WI38 (cell line): ENCODE measurements at regions not wholly inside any gene's neighbourhood (a gene's known extent, or its start where the extent isn't known, plus 50 kb on each side); places are given as distances from the start of the nearest gene placed in this dataset.
"Not testable (repeated sequence)": the region's sequence is repeated elsewhere in the genome, so short reads cannot be mapped to it uniquely, and the experiment has no call there.

ENCODE experiments used
- H3K4me3 ChIP-seq: 2 replicates; pipeline ENCODE4 v1.5.1; 2011; ENCODE audit warnings: low read depth, mild to moderate bottlenecking, control low read depth, low read length
- TF ChIP-seq, protein P1 (sequence below): IDR thresholded peaks from 2 replicates; pipeline ENCODE4 v1.5.1; 2012; ENCODE audit warnings: low read depth, mild to moderate bottlenecking, control low read depth, low read length

DNA sequence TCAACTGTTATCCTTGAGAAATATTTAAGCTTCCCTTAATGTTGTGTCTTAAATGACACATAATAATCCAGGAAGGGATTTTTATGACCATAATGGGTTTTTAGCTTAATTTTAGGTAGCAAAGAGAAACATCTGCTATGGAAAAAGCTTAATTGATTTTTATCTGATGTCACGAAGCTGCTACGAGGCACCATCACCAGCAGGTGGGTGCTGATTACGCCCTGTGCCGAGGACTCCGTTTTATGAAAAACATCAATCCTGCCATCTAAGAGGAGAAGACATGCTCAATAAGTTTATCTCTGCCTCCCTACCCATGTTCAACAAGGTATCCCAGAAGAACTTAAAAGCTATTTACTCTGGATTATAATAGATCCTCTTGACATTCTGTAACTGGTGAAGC, 280.6 kb upstream of the ZFP42 start:
- TF ChIP-seq, protein P1, sequence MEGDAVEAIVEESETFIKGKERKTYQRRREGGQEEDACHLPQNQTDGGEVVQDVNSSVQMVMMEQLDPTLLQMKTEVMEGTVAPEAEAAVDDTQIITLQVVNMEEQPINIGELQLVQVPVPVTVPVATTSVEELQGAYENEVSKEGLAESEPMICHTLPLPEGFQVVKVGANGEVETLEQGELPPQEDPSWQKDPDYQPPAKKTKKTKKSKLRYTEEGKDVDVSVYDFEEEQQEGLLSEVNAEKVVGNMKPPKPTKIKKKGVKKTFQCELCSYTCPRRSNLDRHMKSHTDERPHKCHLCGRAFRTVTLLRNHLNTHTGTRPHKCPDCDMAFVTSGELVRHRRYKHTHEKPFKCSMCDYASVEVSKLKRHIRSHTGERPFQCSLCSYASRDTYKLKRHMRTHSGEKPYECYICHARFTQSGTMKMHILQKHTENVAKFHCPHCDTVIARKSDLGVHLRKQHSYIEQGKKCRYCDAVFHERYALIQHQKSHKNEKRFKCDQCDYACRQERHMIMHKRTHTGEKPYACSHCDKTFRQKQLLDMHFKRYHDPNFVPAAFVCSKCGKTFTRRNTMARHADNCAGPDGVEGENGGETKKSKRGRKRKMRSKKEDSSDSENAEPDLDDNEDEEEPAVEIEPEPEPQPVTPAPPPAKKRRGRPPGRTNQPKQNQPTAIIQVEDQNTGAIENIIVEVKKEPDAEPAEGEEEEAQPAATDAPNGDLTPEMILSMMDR, result no peak
- no peak overlapping the region for H3K4me3 ChIP-seq

DNA sequence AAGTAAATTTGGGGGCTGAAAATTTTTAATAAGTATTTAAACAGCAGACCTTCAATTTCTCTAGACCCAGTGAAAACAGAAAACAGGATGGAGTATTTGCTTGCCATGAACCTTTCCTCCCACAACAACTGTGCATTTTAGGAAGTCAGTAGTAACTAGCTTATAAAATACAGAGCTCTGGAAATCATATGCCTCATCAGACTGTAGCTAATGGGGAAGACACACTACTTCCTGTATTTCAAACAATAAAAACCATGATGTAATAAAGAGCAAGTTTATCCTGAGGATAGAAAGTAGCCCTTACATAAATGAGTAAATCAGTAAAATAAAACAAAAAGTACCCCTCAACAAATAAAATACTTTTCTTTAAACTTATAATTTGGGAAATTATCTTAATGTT, 280.1 kb upstream of the ZFP42 start:
- no peak overlapping the region for H3K4me3 ChIP-seq
- TF ChIP-seq, protein P1, result no peak

DNA sequence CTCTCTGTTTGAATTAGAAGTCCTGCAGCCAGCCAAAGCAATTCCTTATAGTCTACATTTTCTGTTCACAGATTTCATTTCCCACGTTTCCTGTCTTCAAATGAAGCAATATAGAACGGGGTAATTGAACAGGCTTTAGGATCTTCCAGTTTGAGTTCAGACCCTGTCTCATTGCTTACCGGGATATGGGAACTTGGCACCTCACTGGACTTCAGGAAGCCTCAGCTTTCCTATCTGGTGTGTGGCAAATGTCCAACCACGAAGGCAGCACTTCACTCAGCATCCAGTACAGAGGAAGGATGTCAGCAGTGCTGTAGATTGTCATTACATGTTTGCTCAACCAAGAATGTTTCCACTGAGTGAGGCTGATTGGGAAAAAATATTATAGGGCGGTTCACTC, 271.1 kb upstream of the ZFP42 start:
- TF ChIP-seq, protein P1, result no peak
- H3K4me3 ChIP-seq, result no peak overlapping the region

DNA sequence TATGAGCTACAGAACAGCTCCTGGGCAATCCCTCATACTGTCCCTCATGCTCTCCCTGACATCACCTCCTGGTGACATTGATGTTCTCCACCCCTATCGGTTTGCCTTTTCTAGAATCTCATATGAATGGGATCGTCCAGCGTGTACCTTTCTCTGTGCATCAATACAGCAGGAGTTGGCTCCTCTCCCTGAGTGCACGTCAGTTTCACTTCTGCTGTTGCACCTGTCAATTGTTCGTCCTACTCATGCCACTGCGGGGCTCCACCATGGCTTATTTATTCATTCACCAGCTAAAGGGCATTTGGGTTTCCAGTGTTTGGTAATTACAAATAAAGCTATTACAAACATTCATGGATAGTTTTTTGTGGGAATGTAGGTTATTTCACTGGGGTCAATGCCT, 269.1 kb upstream of the ZFP42 start:
- H3K4me3 ChIP-seq, result no peak overlapping the region

DNA sequence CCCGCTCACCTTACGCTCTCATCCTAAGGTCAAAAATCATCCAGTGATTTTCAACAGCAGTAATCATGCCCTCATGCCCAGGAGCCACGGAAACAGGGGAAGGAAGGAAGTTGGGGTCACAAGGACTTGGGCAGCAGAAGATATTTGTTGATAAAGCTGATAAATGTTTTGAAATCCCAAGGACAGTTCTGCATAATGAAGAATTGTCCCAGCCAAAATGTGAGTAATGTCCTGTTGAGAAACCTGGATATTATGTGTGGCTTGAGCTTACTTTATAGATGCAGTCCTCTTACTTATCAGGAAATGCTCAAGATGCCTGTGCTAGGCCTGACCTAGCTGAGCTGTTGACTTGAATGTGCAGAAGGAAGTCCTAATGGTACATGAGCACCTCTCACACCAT, 263.0 kb upstream of the ZFP42 start:
- TF ChIP-seq, protein P1, result no peak
- H3K4me3 ChIP-seq, result no peak overlapping the region

More for the DNA sequence above, 269.1 kb upstream of the ZFP42 start:
- TF ChIP-seq, protein P1, result no peak

DNA sequence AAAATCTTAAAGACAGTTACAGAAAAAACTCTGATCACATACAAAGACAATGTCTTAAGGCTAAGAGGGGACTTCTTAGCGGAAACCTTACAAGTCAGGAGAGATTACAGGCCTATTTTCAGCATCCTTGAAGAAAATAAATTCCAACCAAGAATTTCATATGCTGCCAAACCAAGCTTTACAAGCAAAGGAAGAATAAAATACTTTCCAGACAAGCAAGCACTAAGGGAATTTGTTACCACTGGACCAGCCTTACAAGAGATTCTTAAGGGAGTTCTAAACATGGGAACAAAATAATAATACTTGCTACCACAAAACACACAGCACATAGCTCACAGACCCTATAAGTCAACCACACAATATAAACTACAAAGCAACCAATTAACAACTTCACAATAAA, 255.8 kb upstream of the ZFP42 start:
- no peak overlapping the region for H3K4me3 ChIP-seq
- TF ChIP-seq, protein P1, result no peak

DNA sequence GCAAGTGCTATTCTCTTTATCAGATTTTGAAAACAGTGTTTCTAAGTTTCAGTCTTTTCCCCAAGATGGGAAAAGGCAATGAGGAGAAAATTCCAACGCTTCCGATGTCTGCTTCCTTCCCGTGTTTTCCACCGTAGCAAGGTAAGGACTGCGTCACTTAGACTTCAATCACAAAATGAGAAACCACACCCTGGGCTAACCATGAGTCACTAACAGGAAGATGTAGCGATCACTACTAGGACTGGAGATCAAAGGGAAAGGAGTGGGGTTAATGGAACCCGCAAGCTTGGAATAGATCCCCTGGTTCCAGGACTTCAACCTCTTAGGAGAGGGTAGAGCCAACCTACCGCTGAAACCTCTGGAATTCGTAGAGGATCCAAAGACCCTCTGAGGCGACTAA, 250.7 kb upstream of the ZFP42 start:
- TF ChIP-seq, protein P1, result no peak
- no peak overlapping the region for H3K4me3 ChIP-seq

DNA sequence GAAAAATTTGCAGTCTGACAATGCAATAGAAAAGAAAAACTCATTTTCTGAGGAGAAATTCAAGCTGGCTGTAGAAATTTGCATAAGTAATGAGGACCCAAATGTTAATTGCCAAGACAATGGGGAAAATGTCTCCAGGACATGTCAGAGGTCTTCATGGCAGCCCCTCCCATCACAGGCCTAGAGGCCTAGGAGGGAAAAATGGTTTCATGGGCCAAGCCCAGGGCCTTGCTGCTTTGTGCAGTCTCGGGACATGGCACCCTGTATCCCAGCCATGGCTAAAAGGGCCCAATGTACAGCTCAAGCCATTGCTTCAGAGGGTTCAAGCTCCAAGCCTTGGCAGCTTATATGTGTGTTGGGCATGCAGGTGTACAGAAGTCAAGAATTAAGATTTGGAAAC, 244.9 kb upstream of the ZFP42 start:
- H3K4me3 ChIP-seq, result not testable (repeated sequence)
